H9 (cell line): ENCODE measurements at regions not wholly inside any gene's neighbourhood (a gene's known extent, or its start where the extent isn't known, plus 50 kb on each side); places are given as distances from the start of the nearest gene placed in this dataset.

Source experiments
- DNase-seq: peaks from one replicate; pipeline ENCODE4 v3.0.0-alpha.2; 2017
- H2AFZ ChIP-seq: one replicate; pipeline ENCODE4 v1.6.1; 2013; ENCODE audit warnings: mild to moderate bottlenecking, low read length, control low read depth, moderate library complexity
- H2AK5ac ChIP-seq: 2 replicates; pipeline ENCODE4 v1.6.1; 2013; ENCODE audit warnings: low read length, control low read depth, mixed read lengths; ENCODE audit not compliant: insufficient read length
- H2BK120ac ChIP-seq: one replicate; pipeline ENCODE4 v1.6.1; 2013; ENCODE audit warnings: low read depth, mild to moderate bottlenecking, low read length, control low read depth, inconsistent platforms; ENCODE audit not compliant: poor library complexity, severe bottlenecking
- H2BK12ac ChIP-seq: 2 replicates; pipeline ENCODE4 v1.6.1; 2013; ENCODE audit warnings: low read length, control low read depth, mixed read lengths, low read depth; ENCODE audit not compliant: insufficient read length
- H2BK15ac ChIP-seq: 2 replicates; pipeline ENCODE4 v1.6.1; 2013; ENCODE audit warnings: low read depth, low read length, control low read depth
- H2BK20ac ChIP-seq: one replicate; pipeline ENCODE4 v1.6.1; 2013; ENCODE audit warnings: low read depth, mild to moderate bottlenecking, low read length, control low read depth, inconsistent platforms; ENCODE audit not compliant: poor library complexity, severe bottlenecking
- H2BK5ac ChIP-seq: 2 replicates; pipeline ENCODE4 v1.6.1; 2013; ENCODE audit warnings: low read length, control low read depth, mixed read lengths; ENCODE audit not compliant: insufficient read length
- H3K14ac ChIP-seq: 2 replicates; pipeline ENCODE4 v1.6.1; 2013; ENCODE audit warnings: low read length, control low read depth; ENCODE audit not compliant: insufficient read depth
- H3K18ac ChIP-seq: 2 replicates; pipeline ENCODE4 v1.6.1; 2013; ENCODE audit warnings: low read depth, mild to moderate bottlenecking, mixed read lengths, low read length, control low read depth; ENCODE audit not compliant: insufficient read length
- H3K23ac ChIP-seq: 2 replicates; pipeline ENCODE4 v1.6.1; 2013; ENCODE audit warnings: low read length, control low read depth, mixed read lengths, low read depth; ENCODE audit not compliant: insufficient read length
- H3K23me2 ChIP-seq: 2 replicates; pipeline ENCODE4 v1.6.1; 2013; ENCODE audit warnings: low read depth, mild to moderate bottlenecking, mixed read lengths, low read length, control low read depth; ENCODE audit not compliant: insufficient read length, poor library complexity, severe bottlenecking
- H3K27ac ChIP-seq: 2 replicates; pipeline ENCODE4 v1.5.1; 2013; ENCODE audit warnings: low read length, control low read depth, mixed read lengths, low read depth; ENCODE audit not compliant: insufficient read length
- H3K27me3 ChIP-seq: 2 replicates; pipeline ENCODE4 v1.6.1; 2013; ENCODE audit warnings: low read length, control low read depth, inconsistent platforms; ENCODE audit not compliant: insufficient read depth
- H3K4ac ChIP-seq: 2 replicates; pipeline ENCODE4 v1.6.1; 2013; ENCODE audit warnings: low read depth, mild to moderate bottlenecking, control low read depth, inconsistent platforms, low read length, moderate library complexity
- H3K4me1 ChIP-seq: 2 replicates; pipeline ENCODE4 v1.6.1; 2013; ENCODE audit warnings: low read length, control low read depth, inconsistent platforms; ENCODE audit not compliant: insufficient read depth
- H3K4me2 ChIP-seq: 2 replicates; pipeline ENCODE4 v1.6.1; 2013; ENCODE audit warnings: low read length, control low read depth, mixed read lengths; ENCODE audit not compliant: insufficient read length, insufficient read depth
- H3K56ac ChIP-seq: 2 replicates; pipeline ENCODE4 v1.6.1; 2013; ENCODE audit warnings: low read depth, mild to moderate bottlenecking, mixed read lengths, low read length, control low read depth; ENCODE audit not compliant: insufficient read length
- H3K79me1 ChIP-seq: 2 replicates; pipeline ENCODE4 v1.6.1; 2013; ENCODE audit warnings: low read depth, mild to moderate bottlenecking, moderate library complexity, low read length, control low read depth, inconsistent platforms; ENCODE audit not compliant: insufficient read depth, poor library complexity, severe bottlenecking
- H3K79me2 ChIP-seq: 2 replicates; pipeline ENCODE4 v1.6.1; 2013; ENCODE audit warnings: low read length, control low read depth, inconsistent platforms; ENCODE audit not compliant: insufficient read depth
- H3K9ac ChIP-seq: 2 replicates; pipeline ENCODE4 v1.6.1; 2013; ENCODE audit warnings: low read length, control low read depth, mixed read lengths; ENCODE audit not compliant: insufficient read length; ENCODE audit errors: extremely low read depth
- H3K9me3 ChIP-seq: one replicate; pipeline ENCODE4 v1.6.1; 2013; ENCODE audit warnings: low read depth, low read length, inconsistent platforms; ENCODE audit not compliant: control insufficient read depth
- H3T11ph ChIP-seq: one replicate; pipeline ENCODE4 v1.6.1; 2013; ENCODE audit warnings: mild to moderate bottlenecking, low read length, control low read depth, inconsistent platforms
- H4K20me1 ChIP-seq: one replicate; pipeline ENCODE4 v1.6.1; 2013; ENCODE audit not compliant: control insufficient read depth, insufficient read length, insufficient read depth
- H4K5ac ChIP-seq: 2 replicates; pipeline ENCODE4 v1.6.1; 2013; ENCODE audit warnings: low read depth, mild to moderate bottlenecking, mixed read lengths, low read length, control low read depth; ENCODE audit not compliant: insufficient read length
- H4K8ac ChIP-seq: replicated peaks from 2 replicates; pipeline ENCODE4 v1.6.1; 2013; ENCODE audit warnings: low read length, control low read depth, mixed read lengths, low read depth; ENCODE audit not compliant: insufficient read length
- H4K91ac ChIP-seq: 2 replicates; pipeline ENCODE4 v1.6.1; 2013; ENCODE audit warnings: low read depth, mild to moderate bottlenecking, moderate library complexity, mixed read lengths, low read length, control low read depth; ENCODE audit not compliant: insufficient read length
- H3K27ac Mint-ChIP-seq, 3 experiments: 2 replicates in 2 of 3; 3 replicates in 1 of 3; pipeline ENCODE4 v1.8.0; 2020 to 2021; ENCODE audit warnings: mixed read lengths in 3 of 3, mild to moderate bottlenecking in 1 of 3, moderate library complexity in 1 of 3
- H3K27me3 Mint-ChIP-seq: 2 replicates; pipeline ENCODE4 v1.8.0; 2021; ENCODE audit warnings: low read depth, mild to moderate bottlenecking, moderate library complexity, mixed read lengths
- H3K36me3 Mint-ChIP-seq, 3 experiments: 2 replicates in 2 of 3; 3 replicates in 1 of 3; pipeline ENCODE4 v1.8.0; 2020 to 2021; ENCODE audit warnings: low read depth in 3 of 3, mixed read lengths in 3 of 3; ENCODE audit not compliant: insufficient read depth in 1 of 3
- H3K4me1 Mint-ChIP-seq, 2 experiments: 2 replicates each; pipeline ENCODE4 v1.8.0; 2020; ENCODE audit warnings: mixed read lengths in 2 of 2
- H3K4me3 Mint-ChIP-seq, 2 experiments: 2 replicates in 1 of 2; 3 replicates in 1 of 2; pipeline ENCODE4 v1.8.0; 2020 to 2021; ENCODE audit warnings: mild to moderate bottlenecking in 2 of 2, mixed read lengths in 2 of 2, moderate library complexity in 1 of 2
- H3K9me3 Mint-ChIP-seq, 2 experiments: 2 replicates in 1 of 2; 3 replicates in 1 of 2; pipeline ENCODE4 v1.8.0; 2020; ENCODE audit warnings: mild to moderate bottlenecking in 2 of 2, mixed read lengths in 2 of 2, moderate library complexity in 1 of 2
- WGBS: extraction: QIAGEN DNeasy Blood & Tissue Kit; methylation state at CpG from one replicate; pipeline ENCODE4 v1.1.7; 2013; ENCODE audit warnings: missing lambda C conversion rate, low lambda C conversion rate, mixed read lengths; ENCODE audit not compliant: insufficient read length; ENCODE audit errors: extremely low coverage; 5-methylcytosine and 5-hydroxymethylcytosine counted together
- TF ChIP-seq, protein P1 (sequence below): fragments of 200-600 bp; sonication (generic); conservative IDR thresholded peaks from 3 replicates; pipeline ENCODE4 v1.8.0; 2021; ENCODE audit warnings: antibody characterized with exemption, mild to moderate bottlenecking

DNA sequence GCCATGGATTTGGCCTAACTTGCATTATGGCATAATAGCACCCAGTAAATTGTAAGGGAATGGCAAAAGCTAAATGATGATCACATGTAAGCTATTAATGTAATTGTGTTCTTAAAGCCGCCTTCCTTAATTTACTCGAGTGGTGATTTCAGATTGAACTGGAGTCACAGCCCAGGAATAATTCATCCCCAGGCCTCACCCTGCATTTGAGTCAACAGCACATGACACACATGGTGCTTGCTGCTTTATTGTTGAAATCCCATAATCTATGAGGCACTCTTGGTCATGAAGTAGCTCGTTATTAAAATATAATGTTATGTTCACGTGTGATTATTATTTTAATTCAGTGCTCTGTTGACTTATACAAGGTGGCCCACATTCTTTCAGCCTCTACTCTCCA lies 547.5 kb downstream of the VRK1 start:
- Histone ChIP-seq H3K18ac (no peak overlapping the region), H3K56ac (no peak overlapping the region), H2BK12ac (no peak overlapping the region), H4K20me1 (no peaks in the 10 kb centered on the region), H3K9ac (no peak overlapping the region), H3K4me1 (no peaks in the 10 kb centered on the region), H3K27me3 (no peaks in the 10 kb centered on the region), H4K5ac (no peak overlapping the region), H3K23ac (no peak overlapping the region), H4K8ac (no peak overlapping the region), H3K4ac (no peak overlapping the region), H2AFZ (no peak overlapping the region), H3K23me2 (no peaks in the 10 kb centered on the region), H3K9me3 (no peaks in the 10 kb centered on the region), H3K27ac (no peak overlapping the region), H3K4me2 (no peak overlapping the region), H2BK5ac (no peak overlapping the region), H4K91ac (no peak overlapping the region), H3T11ph (no peak overlapping the region), H2AK5ac (no peak overlapping the region), H3K79me2 (no peaks in the 10 kb centered on the region), H3K79me1 (no peaks in the 10 kb centered on the region), H2BK15ac (no peak overlapping the region), H3K14ac (no peak overlapping the region), H2BK120ac (no peak overlapping the region), H2BK20ac (no peak overlapping the region)
- TF ChIP-seq, protein P1, sequence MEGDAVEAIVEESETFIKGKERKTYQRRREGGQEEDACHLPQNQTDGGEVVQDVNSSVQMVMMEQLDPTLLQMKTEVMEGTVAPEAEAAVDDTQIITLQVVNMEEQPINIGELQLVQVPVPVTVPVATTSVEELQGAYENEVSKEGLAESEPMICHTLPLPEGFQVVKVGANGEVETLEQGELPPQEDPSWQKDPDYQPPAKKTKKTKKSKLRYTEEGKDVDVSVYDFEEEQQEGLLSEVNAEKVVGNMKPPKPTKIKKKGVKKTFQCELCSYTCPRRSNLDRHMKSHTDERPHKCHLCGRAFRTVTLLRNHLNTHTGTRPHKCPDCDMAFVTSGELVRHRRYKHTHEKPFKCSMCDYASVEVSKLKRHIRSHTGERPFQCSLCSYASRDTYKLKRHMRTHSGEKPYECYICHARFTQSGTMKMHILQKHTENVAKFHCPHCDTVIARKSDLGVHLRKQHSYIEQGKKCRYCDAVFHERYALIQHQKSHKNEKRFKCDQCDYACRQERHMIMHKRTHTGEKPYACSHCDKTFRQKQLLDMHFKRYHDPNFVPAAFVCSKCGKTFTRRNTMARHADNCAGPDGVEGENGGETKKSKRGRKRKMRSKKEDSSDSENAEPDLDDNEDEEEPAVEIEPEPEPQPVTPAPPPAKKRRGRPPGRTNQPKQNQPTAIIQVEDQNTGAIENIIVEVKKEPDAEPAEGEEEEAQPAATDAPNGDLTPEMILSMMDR = no peak
- Mint-ChIP-seq H3K4me3 (no peak overlapping the region), H3K27ac (no peak overlapping the region), H3K27me3 (peaks cover 2% of the 10 kb centered on the region; the same call in 1 of the 2 replicates), H3K36me3 (peaks cover 6 to 18% (median 11%) of the 10 kb centered on the region in 3 experiments), H3K4me1 (peaks cover 0 to 7% of the 10 kb centered on the region in 2 experiments; a peak in 2 of 4 replicates), H3K9me3 (peaks cover 14 to 20% of the 10 kb centered on the region in 2 experiments)
- DNase-seq = no peak
- WGBS = no CpG with 5 or more reads among the region's 4 CpGs
